Endothelial cell (in vitro differentiated cells): ENCODE measurements at regions not wholly inside any gene's neighbourhood (a gene's known extent, or its start where the extent isn't known, plus 50 kb on each side); places are given as distances from the start of the nearest gene placed in this dataset.

Source experiments
- DNase-seq: peaks from one replicate; pipeline ENCODE4 v3.0.0; 2021; ENCODE audit warnings: low spot score
- H3K27ac Mint-ChIP-seq: one replicate; pipeline ENCODE4 v1.8.0; 2021; ENCODE audit warnings: mixed read lengths, inconsistent platforms; ENCODE audit not compliant: unreplicated experiment
- H3K27me3 Mint-ChIP-seq: one replicate; pipeline ENCODE4 v1.8.0; 2021; ENCODE audit warnings: mild to moderate bottlenecking, moderate library complexity, mixed read lengths, inconsistent platforms; ENCODE audit not compliant: unreplicated experiment
- H3K36me3 Mint-ChIP-seq: one replicate; pipeline ENCODE4 v1.8.0; 2021; ENCODE audit warnings: mild to moderate bottlenecking, low read depth, mixed read lengths, inconsistent platforms; ENCODE audit not compliant: unreplicated experiment
- H3K4me1 Mint-ChIP-seq: one replicate; pipeline ENCODE4 v1.8.0; 2021; ENCODE audit warnings: mild to moderate bottlenecking, mixed read lengths, inconsistent platforms; ENCODE audit not compliant: unreplicated experiment
- H3K4me3 Mint-ChIP-seq: one replicate; pipeline ENCODE4 v1.8.0; 2021; ENCODE audit warnings: mild to moderate bottlenecking, mixed read lengths, inconsistent platforms; ENCODE audit not compliant: unreplicated experiment
- H3K9me3 Mint-ChIP-seq: one replicate; pipeline ENCODE4 v1.8.0; 2021; ENCODE audit warnings: mixed read lengths, inconsistent platforms; ENCODE audit not compliant: unreplicated experiment
- TF ChIP-seq, protein P1 (sequence below): fragments of 200-600 bp; sonication (generic); IDR thresholded peaks from one replicate; pipeline ENCODE4 v1.5.0; 2021; ENCODE audit warnings: antibody characterized with exemption; ENCODE audit not compliant: unreplicated experiment

- H3K27me3 Mint-ChIP-seq, result no peaks in the 10 kb centered on the region
- TF ChIP-seq, protein P1, sequence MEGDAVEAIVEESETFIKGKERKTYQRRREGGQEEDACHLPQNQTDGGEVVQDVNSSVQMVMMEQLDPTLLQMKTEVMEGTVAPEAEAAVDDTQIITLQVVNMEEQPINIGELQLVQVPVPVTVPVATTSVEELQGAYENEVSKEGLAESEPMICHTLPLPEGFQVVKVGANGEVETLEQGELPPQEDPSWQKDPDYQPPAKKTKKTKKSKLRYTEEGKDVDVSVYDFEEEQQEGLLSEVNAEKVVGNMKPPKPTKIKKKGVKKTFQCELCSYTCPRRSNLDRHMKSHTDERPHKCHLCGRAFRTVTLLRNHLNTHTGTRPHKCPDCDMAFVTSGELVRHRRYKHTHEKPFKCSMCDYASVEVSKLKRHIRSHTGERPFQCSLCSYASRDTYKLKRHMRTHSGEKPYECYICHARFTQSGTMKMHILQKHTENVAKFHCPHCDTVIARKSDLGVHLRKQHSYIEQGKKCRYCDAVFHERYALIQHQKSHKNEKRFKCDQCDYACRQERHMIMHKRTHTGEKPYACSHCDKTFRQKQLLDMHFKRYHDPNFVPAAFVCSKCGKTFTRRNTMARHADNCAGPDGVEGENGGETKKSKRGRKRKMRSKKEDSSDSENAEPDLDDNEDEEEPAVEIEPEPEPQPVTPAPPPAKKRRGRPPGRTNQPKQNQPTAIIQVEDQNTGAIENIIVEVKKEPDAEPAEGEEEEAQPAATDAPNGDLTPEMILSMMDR, result no peak
- H3K27ac Mint-ChIP-seq, result no peak overlapping the region
- H3K9me3 Mint-ChIP-seq, result no peaks in the 10 kb centered on the region
- H3K4me1 Mint-ChIP-seq, result peaks cover 7% of the 10 kb centered on the region
- H3K36me3 Mint-ChIP-seq, result no peaks in the 10 kb centered on the region
- H3K4me3 Mint-ChIP-seq, result no peak overlapping the region
- no peak for DNase-seq
These were observed 56.2 kb upstream of the RAPGEF2 start for GRCh38 chr4:159046683-159047082.

DNA sequence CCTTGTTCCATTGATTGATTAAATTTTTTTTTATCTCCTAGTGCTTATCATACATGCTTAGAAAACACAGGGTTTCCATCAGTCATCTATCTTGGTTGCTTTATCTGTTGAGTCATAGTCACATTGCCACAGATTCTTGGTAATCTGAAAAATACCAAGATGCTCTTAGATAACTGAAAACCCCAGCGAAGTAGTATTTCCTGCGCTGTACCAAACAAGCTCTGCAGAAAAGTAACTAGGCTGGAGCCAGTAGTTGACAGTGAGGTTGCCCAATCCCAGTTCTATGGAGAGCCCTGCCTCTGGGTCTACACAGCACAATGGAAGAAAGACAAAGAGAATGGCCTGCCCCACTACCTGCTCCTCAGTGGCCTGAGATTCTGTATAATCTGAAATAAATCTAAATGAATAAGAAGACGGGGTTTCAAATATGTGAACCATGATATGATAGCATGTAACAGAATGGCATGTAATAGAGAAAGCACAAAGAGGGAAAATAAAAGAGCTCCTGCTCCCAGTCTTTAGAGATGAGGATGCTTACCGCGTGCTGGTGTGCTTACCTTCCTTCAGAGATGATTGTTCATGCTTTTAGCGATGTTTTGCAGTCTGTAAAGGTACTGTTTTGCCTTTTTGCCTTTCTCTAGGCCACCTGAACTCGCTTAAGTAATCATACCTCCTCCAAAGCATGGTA lies 55.3 kb upstream of the RAPGEF2 start:
- no peaks in the 10 kb centered on the region for H3K9me3 Mint-ChIP-seq
- peaks cover 13% of the 10 kb centered on the region for H3K4me1 Mint-ChIP-seq
- no peaks in the 10 kb centered on the region for H3K36me3 Mint-ChIP-seq
- H3K27ac Mint-ChIP-seq, result no peak overlapping the region
- TF ChIP-seq, protein P1, result no peak
- no peaks in the 10 kb centered on the region for H3K27me3 Mint-ChIP-seq
- no peak for DNase-seq
- no peak overlapping the region for H3K4me3 Mint-ChIP-seq

DNA sequence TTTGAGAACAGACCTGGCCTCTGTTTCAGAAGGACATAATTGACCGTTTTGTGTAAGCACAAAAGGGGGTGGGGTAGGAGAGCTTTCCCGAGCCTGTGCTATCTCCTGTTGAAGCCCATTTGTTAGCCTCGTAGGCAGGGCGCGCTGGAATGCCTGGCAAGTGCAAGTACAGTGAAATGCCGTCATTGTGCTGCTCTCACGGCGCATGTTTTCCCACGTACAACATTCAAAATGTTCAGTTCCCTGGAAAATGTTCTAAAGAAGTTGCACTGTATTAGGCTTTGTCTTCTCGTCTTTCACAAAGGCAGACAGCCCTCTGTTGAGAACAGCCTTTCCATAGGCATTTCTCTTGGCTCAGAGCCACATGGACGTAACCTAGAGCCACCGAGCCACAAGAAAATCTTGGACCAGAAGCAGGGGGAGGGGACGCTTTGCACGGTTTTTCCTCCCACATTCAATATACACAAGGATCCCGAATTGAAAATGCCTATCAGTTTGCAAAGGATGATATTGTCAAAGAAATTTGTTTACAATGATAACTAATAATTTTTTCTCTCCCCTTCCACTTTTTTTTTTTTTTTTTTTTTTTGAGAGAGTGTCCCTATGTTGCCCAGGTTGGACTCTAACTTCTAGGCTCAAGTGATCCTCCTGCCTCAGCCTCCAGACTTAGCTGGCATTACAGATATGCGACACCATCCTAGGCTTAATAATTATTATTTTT lies 54.6 kb upstream of the RAPGEF2 start:
- Mint-ChIP-seq H3K4me3 (no peak overlapping the region), H3K36me3 (no peaks in the 10 kb centered on the region), H3K4me1 (peaks cover 13% of the 10 kb centered on the region), H3K27me3 (no peaks in the 10 kb centered on the region), H3K9me3 (no peaks in the 10 kb centered on the region), H3K27ac (no peak overlapping the region)
- TF ChIP-seq, protein P1, result no peak
- no peak for DNase-seq

DNA sequence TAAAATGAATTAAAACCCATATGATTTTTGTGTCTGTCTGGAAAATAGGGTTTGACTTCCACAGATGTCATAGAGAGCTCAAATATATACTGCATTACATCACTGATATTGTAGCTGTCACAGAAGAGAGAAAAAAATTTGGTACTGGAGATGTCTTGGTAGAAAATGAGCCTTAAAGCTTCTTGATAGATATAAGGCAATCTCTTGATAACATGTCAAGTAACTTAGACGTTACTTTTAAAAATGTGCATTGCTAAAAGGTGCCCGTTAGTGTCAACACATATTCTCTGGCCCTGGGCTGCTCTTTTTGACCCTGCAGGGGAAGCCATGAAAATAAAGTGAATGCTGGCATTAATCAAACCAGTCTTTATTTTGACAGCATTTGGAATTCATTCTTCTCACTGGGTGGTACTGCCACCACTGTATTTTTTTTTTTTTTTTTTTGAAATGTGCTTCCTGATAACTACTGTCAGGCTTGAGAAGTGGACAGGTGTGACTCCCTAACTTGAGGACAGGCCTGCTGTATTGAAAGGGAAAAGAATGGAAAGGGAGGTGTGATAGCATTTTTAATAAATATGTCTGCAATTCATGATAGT lies 53.0 kb upstream of the RAPGEF2 start:
- Mint-ChIP-seq H3K4me1 (peaks cover 17% of the 10 kb centered on the region), H3K9me3 (no peaks in the 10 kb centered on the region), H3K27ac (no peak overlapping the region), H3K27me3 (no peaks in the 10 kb centered on the region), H3K36me3 (no peaks in the 10 kb centered on the region), H3K4me3 (no peak overlapping the region)
- DNase-seq, result no peak
- TF ChIP-seq, protein P1, result no peak
